ENCODE measurements at regions not wholly inside any gene's neighbourhood (a gene's known extent, or its start where the extent isn't known, plus 50 kb on each side); places are given as distances from the start of the nearest gene placed in this dataset.
"Not testable (repeated sequence)": the region's sequence is repeated elsewhere in the genome, so short reads cannot be mapped to it uniquely, and the experiment has no call there.

- no peaks in the 10 kb centered on the region for H3K9me3 ChIP-seq
- no peak overlapping the region for H3K27ac ChIP-seq
- WGBS, 2 donors = 45 to 53% methylated on average over 3 of the region's 3 CpGs
- H3K27me3 ChIP-seq = no peaks in the 10 kb centered on the region
- H3K4me1 ChIP-seq = no peaks in the 10 kb centered on the region
- no peak overlapping the region for H3K4me3 ChIP-seq
- intact Hi-C loops (cut with DNase I) = no loop called here
- H3K36me3 ChIP-seq = no peaks in the 10 kb centered on the region
- DNase-seq = no peak
- no peak for TF ChIP-seq POLR2AphosphoS5 (IDR thresholded peaks at IDR 0.05)
- TF ChIP-seq EP300 (IDR thresholded peaks at IDR 0.05) = no peak
- TF ChIP-seq CTCF (IDR thresholded peaks at IDR 0.05) = no peak
- TF ChIP-seq POLR2A (IDR thresholded peaks at IDR 0.05) = no peak
Observed at GRCh38 chr10:23980094-23980493, 228.8 kb upstream of the KIAA1217 start.

GRCh38 chr10:23981520-23982309, 227.2 kb upstream of the KIAA1217 start:
- Histone ChIP-seq H3K27ac (no peak overlapping the region), H3K9me3 (no peaks in the 10 kb centered on the region), H3K4me3 (no peak overlapping the region), H3K27me3 (no peaks in the 10 kb centered on the region), H3K4me1 (no peaks in the 10 kb centered on the region), H3K36me3 (no peaks in the 10 kb centered on the region)
- 71 to 82% methylated on average over 3 of the region's 3 CpGs for WGBS, 2 donors
- no peak for DNase-seq
- intact Hi-C loops (cut with DNase I) = no loop called here
- TF ChIP-seq EP300 (IDR thresholded peaks at IDR 0.05) = no peak
- no peak for TF ChIP-seq POLR2AphosphoS5 (IDR thresholded peaks at IDR 0.05)
- TF ChIP-seq CTCF (IDR thresholded peaks at IDR 0.05) = no peak
- no peak for TF ChIP-seq POLR2A (IDR thresholded peaks at IDR 0.05)

- H3K4me1 ChIP-seq; DNase-seq; H3K27ac ChIP-seq; intact Hi-C loops (cut with DNase I); H3K36me3 ChIP-seq; H3K9me3 ChIP-seq; H3K4me3 ChIP-seq; H3K27me3 ChIP-seq: not testable (repeated sequence)
- 86 to 93% methylated on average over 1 of the region's 1 CpG for WGBS, 2 donors
Observed at GRCh38 chr10:23984405-23984804, 224.5 kb upstream of the KIAA1217 start.

GRCh38 chr10:23988006-23988405, 220.9 kb upstream of the KIAA1217 start:
- WGBS, 2 donors = 92 to 93% methylated on average over 7 of the region's 7 CpGs
- intact Hi-C loops (cut with DNase I) = no loop called here
- no peak for DNase-seq
- TF ChIP-seq POLR2AphosphoS5 (IDR thresholded peaks at IDR 0.05) (no peak), EP300 (IDR thresholded peaks at IDR 0.05) (no peak), POLR2A (IDR thresholded peaks at IDR 0.05) (no peak), CTCF (IDR thresholded peaks at IDR 0.05) (no peak)
- H3K9me3 ChIP-seq = no peaks in the 10 kb centered on the region
- no peaks in the 10 kb centered on the region for H3K4me1 ChIP-seq
- no peak overlapping the region for H3K4me3 ChIP-seq
- H3K27me3 ChIP-seq = no peaks in the 10 kb centered on the region
- H3K36me3 ChIP-seq = no peaks in the 10 kb centered on the region
- no peak overlapping the region for H3K27ac ChIP-seq

GRCh38 chr10:23994459-23995046, 214.4 kb upstream of the KIAA1217 start:
- DNase-seq = no peak
- no peak overlapping the region for H3K4me3 ChIP-seq

More at GRCh38 chr10:23994459-23995046, 214.4 kb upstream of the KIAA1217 start:
- Histone ChIP-seq H3K9me3 (no peaks in the 10 kb centered on the region), H3K27ac (no peak overlapping the region), H3K4me1 (no peaks in the 10 kb centered on the region), H3K36me3 (no peaks in the 10 kb centered on the region), H3K27me3 (no peaks in the 10 kb centered on the region)
- TF ChIP-seq POLR2AphosphoS5 (IDR thresholded peaks at IDR 0.05) = no peak
- no peak for TF ChIP-seq EP300 (IDR thresholded peaks at IDR 0.05)
- TF ChIP-seq CTCF (IDR thresholded peaks at IDR 0.05) = peak; percentile 26 to 82 (median 70)
- no peak for TF ChIP-seq POLR2A (IDR thresholded peaks at IDR 0.05)
- 33 to 47% methylated on average over 6 of the region's 6 CpGs for WGBS, 2 donors
- intact Hi-C loops (cut with DNase I) = loop anchor here (1.0 to 5.0 kb wide), 3 partner anchors 202 to 524 kb away; no protein-coding TSS in a partner anchor

Measured in sigmoid colon (tissue), 6 donors.